GM21360 (cell line): ENCODE measurements at regions not wholly inside any gene's neighbourhood (a gene's known extent, or its start where the extent isn't known, plus 50 kb on each side); places are given as distances from the start of the nearest gene placed in this dataset.
"Not testable (repeated sequence)": the region's sequence is repeated elsewhere in the genome, so short reads cannot be mapped to it uniquely, and the experiment has no call there.

Source experiments
- ATAC-seq: cut with Tn5 transposase; IDR thresholded peaks from one replicate; pipeline ENCODE4 v1.9.1; 2021; ENCODE audit warnings: mild to moderate bottlenecking, moderate library complexity; ENCODE audit not compliant: unreplicated experiment

- no peak for ATAC-seq
Observed at GRCh38 chr9:80692751-80693150, 996.6 kb downstream of the TLE1 start.

GRCh38 chr9:80691229-80691628, 998.1 kb downstream of the TLE1 start:
- ATAC-seq = no peak

GRCh38 chr9:80690349-80690939, 998.9 kb downstream of the TLE1 start:
- no peak for ATAC-seq

GRCh38 chr9:80679916-80680315, 1009.4 kb downstream of the TLE1 start:
- ATAC-seq = no peak

DNA sequence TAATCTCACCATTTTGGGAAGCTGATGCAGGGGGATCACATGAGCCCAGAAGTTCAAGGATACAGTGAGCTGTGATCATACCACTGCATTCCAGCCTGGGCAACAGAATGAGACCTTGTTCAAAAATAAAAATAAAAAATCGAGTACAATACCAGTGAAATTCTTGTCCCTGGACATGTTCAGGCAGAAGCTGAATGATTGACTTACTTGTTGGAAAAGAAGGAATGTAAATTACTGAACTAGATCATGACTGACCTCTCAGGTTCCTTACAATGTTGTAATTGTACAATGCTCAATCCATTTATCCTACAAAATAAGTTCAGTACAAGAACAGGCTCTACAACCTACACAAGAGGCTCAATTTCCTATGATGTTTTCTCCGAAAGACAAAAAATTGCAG, 1010.4 kb downstream of the TLE1 start:
- ATAC-seq = no peak

DNA sequence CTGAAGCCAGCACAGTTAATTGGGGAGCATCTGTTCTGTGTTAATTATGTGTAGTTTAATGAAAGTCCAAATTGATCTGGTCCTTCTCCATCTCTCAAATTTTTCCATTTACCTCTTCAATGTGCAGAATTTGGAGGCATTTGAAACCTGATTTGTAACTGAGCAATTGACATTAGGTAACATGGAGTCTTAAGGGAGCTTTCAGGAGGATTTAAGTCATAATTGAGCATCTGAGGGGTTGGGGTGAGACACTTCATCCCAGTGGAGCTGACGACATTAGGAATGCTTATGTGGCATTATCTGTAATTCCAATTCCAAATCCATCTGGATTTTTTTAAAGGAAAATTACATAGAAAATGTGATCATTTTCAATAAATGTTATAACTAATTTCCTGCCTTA, 1015.9 kb downstream of the TLE1 start:
- no peak for ATAC-seq

GRCh38 chr9:80665479-80665878, 1023.9 kb downstream of the TLE1 start:
- ATAC-seq = no peak

DNA sequence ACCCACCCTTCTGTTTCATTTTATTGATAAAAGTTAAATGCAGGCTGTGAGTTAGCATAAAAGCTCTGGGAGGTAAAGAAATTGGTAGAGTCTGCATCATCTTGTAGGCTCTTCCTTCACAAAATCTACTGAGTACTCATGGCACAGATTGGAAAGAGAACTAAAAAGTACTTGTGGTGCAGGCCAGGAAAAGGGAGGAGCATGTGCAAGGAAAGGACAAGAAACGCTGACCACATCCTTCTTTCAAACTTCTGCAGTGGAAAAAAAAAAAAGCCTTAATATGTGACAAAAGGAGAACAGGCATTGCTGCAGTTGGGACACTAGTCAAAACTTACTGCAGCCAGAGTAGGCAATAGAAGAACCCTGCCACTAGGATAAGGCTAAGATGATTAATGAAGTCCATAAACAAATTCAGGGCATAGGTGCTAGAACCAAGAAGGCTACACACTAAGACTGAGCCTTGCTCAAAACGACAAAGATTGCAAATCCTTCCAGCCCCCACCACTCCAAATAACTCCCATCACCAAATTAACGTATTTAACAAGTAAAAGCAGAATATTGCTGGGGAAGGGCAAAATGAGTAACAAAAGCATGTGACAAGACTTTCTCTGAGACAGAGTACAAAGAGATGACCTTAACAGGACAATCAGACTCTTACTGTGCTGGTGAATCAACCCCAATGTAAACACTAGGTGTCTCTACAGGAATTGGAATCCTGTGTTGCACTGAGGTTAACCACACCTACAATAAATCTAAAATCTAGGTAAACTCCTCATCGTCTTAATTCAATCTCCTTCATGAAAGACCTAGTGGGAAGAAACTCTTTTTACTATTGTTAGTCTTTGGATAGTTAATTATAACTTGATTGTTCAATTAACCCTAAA, 1024.8 kb downstream of the TLE1 start:
- ATAC-seq = no peak

GRCh38 chr9:80659751-80660150, 1029.6 kb downstream of the TLE1 start:
- not testable (repeated sequence) for ATAC-seq

DNA sequence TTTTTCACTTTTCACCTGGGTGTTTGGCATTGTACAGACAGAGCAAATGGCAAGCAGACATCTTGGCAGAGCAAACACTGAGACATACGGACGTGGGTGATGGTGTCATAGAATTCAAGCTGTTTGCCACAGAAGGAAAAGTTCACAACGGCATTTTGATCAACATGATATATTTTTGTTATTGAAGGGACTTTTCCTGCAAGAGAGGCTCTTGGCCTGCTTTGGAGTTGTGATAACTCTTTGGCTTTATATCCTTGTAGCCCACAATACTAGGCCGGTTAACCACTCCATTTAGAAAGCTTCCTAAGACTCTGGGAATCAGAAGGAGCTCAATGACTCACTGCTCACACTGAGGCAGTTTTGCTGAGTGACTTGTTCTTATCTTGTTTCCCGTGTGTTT, 1038.3 kb downstream of the TLE1 start:
- ATAC-seq = no peak

GRCh38 chr9:80649496-80649895, 1039.9 kb downstream of the TLE1 start:
- no peak for ATAC-seq

GRCh38 chr9:80649001-80649420, 1040.3 kb downstream of the TLE1 start:
- no peak for ATAC-seq

DNA sequence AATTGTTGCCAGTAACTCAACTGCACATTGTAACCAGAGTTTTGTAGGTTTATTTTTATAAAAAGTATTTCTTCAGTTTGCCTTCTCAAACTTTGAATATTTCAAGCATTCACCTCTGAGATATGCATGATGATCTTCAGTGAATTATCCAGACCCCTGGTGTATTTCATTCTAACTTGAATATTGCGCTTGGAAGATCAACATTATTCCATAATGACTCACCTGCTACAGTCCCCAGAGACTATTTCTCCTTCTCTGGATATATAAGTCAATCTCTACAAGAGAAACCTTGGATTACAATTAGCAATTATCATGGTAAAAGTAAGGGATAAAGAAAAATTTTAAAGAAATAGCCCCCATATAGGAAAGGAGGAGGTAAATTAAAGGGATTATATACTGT, 1041.0 kb downstream of the TLE1 start:
- no peak for ATAC-seq

- ATAC-seq = no peak
Observed at GRCh38 chr9:80646211-80646610, 1043.1 kb downstream of the TLE1 start.

GRCh38 chr9:80644044-80644443, 1045.3 kb downstream of the TLE1 start:
- no peak for ATAC-seq

- no peak for ATAC-seq
Observed at GRCh38 chr9:80635065-80635464, 1054.3 kb downstream of the TLE1 start.

DNA sequence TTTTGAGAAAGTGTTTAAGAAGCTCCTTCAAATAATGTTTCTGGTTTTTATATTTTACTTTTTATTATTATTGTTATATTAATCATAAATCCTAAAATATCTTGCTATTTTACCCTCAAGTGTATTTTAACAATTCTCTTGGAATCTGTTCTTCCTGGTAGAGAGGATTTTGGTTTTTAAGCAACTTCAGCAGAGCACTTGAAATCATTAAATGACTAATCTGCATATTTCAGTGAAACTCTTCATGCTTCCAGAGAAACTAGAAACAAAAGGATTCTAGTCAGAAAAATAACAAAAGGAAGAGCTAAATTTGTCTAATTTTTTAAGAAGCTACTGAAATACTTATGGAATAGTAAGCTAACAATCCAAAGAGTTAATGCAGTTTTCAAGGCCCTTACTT, 1057.3 kb downstream of the TLE1 start:
- no peak for ATAC-seq

DNA sequence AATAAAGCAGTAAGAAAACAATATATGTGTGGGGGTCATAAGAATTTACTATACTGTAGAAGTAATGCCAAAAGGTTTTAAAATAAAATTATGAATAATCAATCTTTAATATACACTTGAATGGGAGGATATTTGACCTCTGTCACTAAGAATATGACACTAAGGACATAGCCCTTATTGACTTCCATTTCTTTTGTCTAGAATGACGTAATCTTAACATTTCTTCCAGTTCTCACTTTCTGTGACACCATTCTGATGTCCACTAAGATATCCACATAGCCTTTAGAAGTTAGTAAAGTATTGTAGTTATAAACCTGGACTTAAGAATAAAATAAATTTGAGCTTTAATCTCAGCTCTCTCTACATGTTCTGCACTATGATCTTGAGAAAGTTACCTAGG, 1050.7 kb downstream of the TLE4 start:
- no peak for ATAC-seq

DNA sequence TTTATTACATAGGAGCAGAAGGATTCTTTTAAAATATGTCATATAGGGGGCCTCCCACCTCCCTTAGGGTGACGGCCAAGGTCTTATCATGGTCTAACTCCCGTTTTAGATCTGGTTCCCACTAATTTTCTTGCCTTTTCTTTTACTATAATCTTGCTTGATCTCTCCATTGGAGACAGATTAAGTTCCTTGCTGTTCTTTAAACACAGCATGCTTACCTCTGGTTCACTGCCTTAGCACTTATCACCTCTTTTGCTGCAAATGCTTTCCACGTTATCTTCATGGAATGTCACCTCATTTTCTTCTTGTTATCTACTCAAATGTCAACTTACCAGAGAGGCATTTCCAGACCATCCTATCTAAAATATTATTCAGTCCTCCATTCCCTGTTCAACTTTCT, 1047.6 kb downstream of the TLE4 start:
- ATAC-seq = no peak

DNA sequence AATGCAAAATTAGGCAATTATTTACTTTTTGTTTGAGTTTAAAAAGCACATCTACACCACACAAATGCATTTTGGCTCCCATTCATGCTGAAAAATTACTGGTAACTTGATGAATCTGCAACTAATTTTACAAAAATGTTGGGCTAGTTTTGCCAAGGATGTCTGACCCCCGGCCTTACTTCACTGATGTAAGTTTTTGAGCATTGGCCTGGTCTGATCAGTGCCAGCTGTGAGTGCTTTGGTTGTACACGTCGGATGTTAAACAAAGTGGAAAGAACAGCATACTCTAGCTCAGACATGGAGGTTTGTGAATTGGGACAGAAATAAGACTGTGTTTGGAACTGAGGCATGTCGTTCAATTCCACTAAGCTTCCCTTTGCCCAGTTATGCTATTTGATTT, 1044.2 kb downstream of the TLE4 start:
- ATAC-seq = no peak

- no peak for ATAC-seq
Observed at GRCh38 chr9:80605793-80606192, 1034.0 kb downstream of the TLE4 start.

GRCh38 chr9:80605129-80605528, 1033.4 kb downstream of the TLE4 start:
- no peak for ATAC-seq

- ATAC-seq = no peak
Observed at GRCh38 chr9:80602291-80602690, 1030.5 kb downstream of the TLE4 start.
